Mesenchymal stem cell (in vitro differentiated cells and primary cell): ENCODE measurements at regions not wholly inside any gene's neighbourhood (a gene's known extent, or its start where the extent isn't known, plus 50 kb on each side); places are given as distances from the start of the nearest gene placed in this dataset.

Experiments
- DNase-seq: peaks from one replicate; pipeline ENCODE4 v3.0.0-alpha.2; 2013
- H2AFZ ChIP-seq: one replicate; pipeline ENCODE4 v1.6.1; 2013; ENCODE audit warnings: low read depth, mild to moderate bottlenecking, control low read depth, inconsistent platforms, low read length, moderate library complexity
- H2AK5ac ChIP-seq: 2 replicates; pipeline ENCODE4 v1.6.1; 2013; ENCODE audit warnings: low read length, moderate library complexity, mild to moderate bottlenecking, inconsistent platforms; ENCODE audit not compliant: severe bottlenecking
- H2BK120ac ChIP-seq: one replicate; pipeline ENCODE4 v1.6.1; 2013; ENCODE audit warnings: low read depth, mild to moderate bottlenecking, inconsistent platforms, low read length, moderate library complexity
- H2BK12ac ChIP-seq, 2 experiments: one replicate each; pipeline ENCODE4 v1.6.1; 2013; ENCODE audit warnings: inconsistent platforms in 2 of 2, low read length in 2 of 2, mild to moderate bottlenecking in 2 of 2, moderate library complexity in 2 of 2, control low read depth in 1 of 2
- H2BK15ac ChIP-seq: one replicate; pipeline ENCODE4 v1.6.1; 2013; ENCODE audit warnings: mild to moderate bottlenecking, low read depth, inconsistent platforms; ENCODE audit not compliant: poor library complexity, severe bottlenecking
- H2BK5ac ChIP-seq: 2 replicates; pipeline ENCODE4 v1.6.1; 2013; ENCODE audit warnings: low read depth, mild to moderate bottlenecking, low read length, control low read depth, inconsistent platforms; ENCODE audit not compliant: poor library complexity, severe bottlenecking
- H3K14ac ChIP-seq, 2 experiments: one replicate each; pipeline ENCODE4 v1.6.1; 2013; ENCODE audit warnings: inconsistent platforms in 2 of 2, low read length in 2 of 2, control low read depth in 1 of 2, mild to moderate bottlenecking in 1 of 2, moderate library complexity in 1 of 2
- H3K18ac ChIP-seq, 2 experiments: one replicate each; pipeline ENCODE4 v1.6.1; 2013; ENCODE audit warnings: inconsistent platforms in 2 of 2, low read length in 2 of 2, control low read depth in 1 of 2, low read depth in 1 of 2, mild to moderate bottlenecking in 1 of 2
- H3K23ac ChIP-seq, 2 experiments: one replicate each; pipeline ENCODE4 v1.6.1; 2013; ENCODE audit warnings: inconsistent platforms in 2 of 2, low read length in 2 of 2, mild to moderate bottlenecking in 2 of 2, moderate library complexity in 2 of 2, control low read depth in 1 of 2
- H3K27ac ChIP-seq: 2 replicates; pipeline ENCODE4 v1.5.1; 2013; ENCODE audit warnings: mild to moderate bottlenecking, moderate library complexity, low read length, control low read depth, inconsistent platforms; ENCODE audit not compliant: poor library complexity, severe bottlenecking
- H3K27me3 ChIP-seq, 2 experiments: 2 replicates each; pipeline versions ENCODE4 v1.6.1 to v1.7.0; 2013; ENCODE audit warnings: low read length in 2 of 2, mild to moderate bottlenecking in 2 of 2, moderate library complexity in 2 of 2, control low read depth in 1 of 2, inconsistent platforms in 1 of 2; ENCODE audit not compliant: control insufficient read depth in 1 of 2, insufficient read depth in 1 of 2
- H3K36me3 ChIP-seq, 2 experiments: 2 replicates each; pipeline versions ENCODE4 v1.6.1 to v1.7.0; 2013; ENCODE audit warnings: low read length in 2 of 2, control low read depth in 1 of 2, inconsistent platforms in 1 of 2, low read depth in 1 of 2, mild to moderate bottlenecking in 1 of 2; ENCODE audit not compliant: insufficient read depth in 2 of 2, control insufficient read depth in 1 of 2
- H3K4ac ChIP-seq, 2 experiments: one replicate each; pipeline ENCODE4 v1.6.1; 2013; ENCODE audit warnings: inconsistent platforms in 2 of 2, low read length in 2 of 2, mild to moderate bottlenecking in 2 of 2, moderate library complexity in 2 of 2, control low read depth in 1 of 2, low read depth in 1 of 2
- H3K4me1 ChIP-seq: 2 replicates; pipeline ENCODE4 v1.6.1; 2013; ENCODE audit warnings: low read depth, low read length, control low read depth; ENCODE audit not compliant: control insufficient read depth, insufficient read depth
- H3K4me2 ChIP-seq: 2 replicates; pipeline ENCODE4 v1.6.1; 2013; ENCODE audit warnings: low read length, mild to moderate bottlenecking, inconsistent platforms; ENCODE audit not compliant: poor library complexity, severe bottlenecking
- H3K4me3 ChIP-seq, 2 experiments: 2 replicates each; pipeline versions ENCODE4 v1.5.1 to v1.7.0; 2013; ENCODE audit warnings: low read length in 2 of 2, mild to moderate bottlenecking in 2 of 2, control low read depth in 1 of 2, low read depth in 1 of 2; ENCODE audit not compliant: insufficient read depth in 1 of 2
- H3K79me1 ChIP-seq: replicated peaks from 2 replicates; pipeline ENCODE4 v1.6.1; 2013; ENCODE audit warnings: mild to moderate bottlenecking, control low read depth, low read length, inconsistent platforms; ENCODE audit not compliant: poor library complexity, severe bottlenecking
- H3K9ac ChIP-seq: 2 replicates; pipeline ENCODE4 v1.7.0; 2013; ENCODE audit warnings: mild to moderate bottlenecking, low read length, moderate library complexity
- H3K9me3 ChIP-seq: 2 replicates; pipeline ENCODE4 v1.7.0; 2013; ENCODE audit warnings: mild to moderate bottlenecking, low read length; ENCODE audit not compliant: control insufficient read depth
- H4K8ac ChIP-seq: one replicate; pipeline ENCODE4 v1.6.1; 2013; ENCODE audit warnings: inconsistent platforms, mild to moderate bottlenecking, low read length, moderate library complexity
- H4K91ac ChIP-seq: one replicate; pipeline ENCODE4 v1.6.1; 2013; ENCODE audit warnings: mild to moderate bottlenecking, low read length, inconsistent platforms
- WGBS: methylation state at CpG from one replicate; pipeline ENCODE4 v1.1.7; 2013; ENCODE audit warnings: mixed read lengths; 5-methylcytosine and 5-hydroxymethylcytosine counted together

GRCh38 chr1:187537936-187538335 lies 709.2 kb downstream of the PLA2G4A start:
- no peak for DNase-seq
- Histone ChIP-seq H3K27ac (no peak overlapping the region), H2BK12ac (no peak overlapping the region), H2BK5ac (no peak overlapping the region), H3K9ac (no peak overlapping the region), H2BK120ac (no peak overlapping the region), H4K91ac (no peak overlapping the region), H3K18ac (no peak overlapping the region), H3K4me1 (no peaks in the 10 kb centered on the region), H3K4me3 (no peak overlapping the region), H4K8ac (no peak overlapping the region), H2AK5ac (no peak overlapping the region), H2AFZ (no peak overlapping the region), H3K9me3 (no peaks in the 10 kb centered on the region), H3K79me1 (no peaks in the 10 kb centered on the region), H3K36me3 (no peaks in the 10 kb centered on the region), H3K23ac (no peak overlapping the region), H3K27me3 (no peaks in the 10 kb centered on the region), H2BK15ac (no peak overlapping the region), H3K4ac (no peak overlapping the region), H3K4me2 (no peak overlapping the region), H3K14ac (no peak overlapping the region)
- 98% methylated on average over 2 of the region's 4 CpGs for WGBS

- H2AK5ac ChIP-seq: no peak overlapping the region
Observed at GRCh38 chr1:187549540-187549939, 720.8 kb downstream of the PLA2G4A start.

GRCh38 chr1:187551061-187551460 lies 722.3 kb downstream of the PLA2G4A start:
- 95% methylated on average over 16 of the region's 20 CpGs for WGBS
- H3K18ac ChIP-seq: no peak overlapping the region

More at GRCh38 chr1:187549540-187549939, 720.8 kb downstream of the PLA2G4A start:
- Histone ChIP-seq H3K4ac (no peak overlapping the region), H4K8ac (no peak overlapping the region), H2BK12ac (no peak overlapping the region), H3K9ac (no peak overlapping the region), H3K9me3 (peaks cover 5% of the 10 kb centered on the region), H3K36me3 (peaks cover 0 to 2% of the 10 kb centered on the region in 2 experiments), H2BK5ac (no peak overlapping the region), H2BK15ac (no peak overlapping the region), H2BK120ac (no peak overlapping the region), H3K79me1 (no peaks in the 10 kb centered on the region), H3K18ac (no peak overlapping the region), H3K4me3 (no peak overlapping the region), H4K91ac (no peak overlapping the region), H3K4me2 (no peak overlapping the region), H3K27me3 (no peaks in the 10 kb centered on the region), H3K14ac (no peak overlapping the region), H3K27ac (no peak overlapping the region), H2AFZ (no peak overlapping the region), H3K4me1 (no peaks in the 10 kb centered on the region), H3K23ac (no peak overlapping the region)
- DNase-seq: no peak
- WGBS: 99% methylated on average over 3 of the region's 3 CpGs

GRCh38 chr1:187563191-187563590 lies 734.4 kb downstream of the PLA2G4A start:
- Histone ChIP-seq H2BK5ac (no peak overlapping the region), H3K14ac (no peak overlapping the region), H3K18ac (no peak overlapping the region), H2BK15ac (no peak overlapping the region), H3K27ac (no peak overlapping the region), H3K4ac (no peak overlapping the region), H3K23ac (no peak overlapping the region), H3K36me3 (no peaks in the 10 kb centered on the region), H3K27me3 (no peaks in the 10 kb centered on the region), H2AFZ (no peak overlapping the region), H3K9me3 (peaks cover 23% of the 10 kb centered on the region), H3K4me3 (no peak overlapping the region), H2BK12ac (no peak overlapping the region), H3K79me1 (no peaks in the 10 kb centered on the region), H3K4me2 (no peak overlapping the region), H3K4me1 (no peaks in the 10 kb centered on the region), H2BK120ac (no peak overlapping the region), H2AK5ac (no peak overlapping the region), H4K91ac (no peak overlapping the region), H3K9ac (no peak overlapping the region), H4K8ac (no peak overlapping the region)
- 88% methylated on average over 3 of the region's 3 CpGs for WGBS
- no peak for DNase-seq

More at GRCh38 chr1:187551061-187551460, 722.3 kb downstream of the PLA2G4A start:
- no peak overlapping the region for H2BK15ac ChIP-seq
- no peak overlapping the region for H3K14ac ChIP-seq
- no peak overlapping the region for H4K91ac ChIP-seq
- no peak overlapping the region for H2AK5ac ChIP-seq
- H2AFZ ChIP-seq: no peak overlapping the region
- no peak overlapping the region for H3K23ac ChIP-seq
- H2BK120ac ChIP-seq: no peak overlapping the region
- no peak overlapping the region for H2BK5ac ChIP-seq
- no peak overlapping the region for H3K4me3 ChIP-seq
- H3K4me2 ChIP-seq: no peak overlapping the region
- H3K27me3 ChIP-seq: no peaks in the 10 kb centered on the region
- no peak overlapping the region for H2BK12ac ChIP-seq
- no peak overlapping the region for H3K4ac ChIP-seq
- H3K27ac ChIP-seq: no peak overlapping the region
- no peak overlapping the region for H4K8ac ChIP-seq
- H3K9ac ChIP-seq: no peak overlapping the region
- no peaks in the 10 kb centered on the region for H3K4me1 ChIP-seq
- H3K36me3 ChIP-seq: peaks cover 0 to 2% of the 10 kb centered on the region in 2 experiments
- H3K79me1 ChIP-seq: no peaks in the 10 kb centered on the region
- H3K9me3 ChIP-seq: peaks cover 5% of the 10 kb centered on the region
- DNase-seq: no peak
